ENCODE measurements at regions not wholly inside any gene's neighbourhood (a gene's known extent, or its start where the extent isn't known, plus 50 kb on each side); places are given as distances from the start of the nearest gene placed in this dataset.

GRCh38 chr14:86541972-86542371 lies 1012.0 kb downstream of the FLRT2 start:
- no peak for DNase-seq

GRCh38 chr14:86540636-86541247 lies 1010.8 kb downstream of the FLRT2 start:
- no peak for DNase-seq

GRCh38 chr14:86539361-86540070 lies 1009.6 kb downstream of the FLRT2 start:
- DNase-seq, result no peak

GRCh38 chr14:86533834-86534233 lies 1003.9 kb downstream of the FLRT2 start:
- no peak for DNase-seq

GRCh38 chr14:86532219-86532618 lies 1002.3 kb downstream of the FLRT2 start:
- no peak for DNase-seq

DNA sequence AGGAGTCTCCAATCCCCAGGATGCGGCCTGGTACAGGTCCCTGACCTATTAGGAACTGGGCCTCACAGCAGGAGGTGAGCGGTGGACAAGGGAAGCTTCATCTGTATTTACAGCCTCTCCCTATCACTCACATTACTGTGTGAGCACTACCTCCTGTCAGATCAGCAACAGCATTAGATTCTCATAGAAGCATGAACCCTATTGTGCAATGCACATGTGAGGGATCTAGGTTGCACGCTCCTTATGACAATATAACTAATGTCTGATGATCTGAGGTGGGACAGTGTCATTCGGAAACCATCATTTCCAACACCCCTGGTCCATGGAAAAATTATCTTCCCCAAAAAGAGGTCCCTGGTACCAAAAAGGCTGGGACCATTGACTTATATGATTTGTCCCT lies 1000.5 kb downstream of the FLRT2 start:
- DNase-seq, result no peak

DNA sequence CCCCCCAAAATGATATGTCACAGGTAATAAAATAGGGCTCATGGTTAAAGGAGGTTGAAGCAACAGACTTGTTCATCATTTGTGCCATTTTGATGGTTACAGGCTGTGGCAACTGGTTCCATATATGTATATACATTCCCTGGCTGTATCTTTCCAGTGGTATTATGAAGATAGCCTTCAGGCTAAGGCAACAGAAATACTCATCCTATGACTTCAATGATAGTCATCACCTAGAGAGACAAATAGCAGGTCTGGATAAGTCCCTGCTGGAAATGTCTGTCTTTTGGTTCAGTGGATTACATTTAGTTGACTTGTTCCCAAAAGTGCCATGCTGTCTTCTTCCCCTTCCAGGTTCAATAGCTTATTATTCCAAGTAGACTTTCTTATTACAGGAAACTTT lies 997.4 kb downstream of the FLRT2 start:
- no peak for DNase-seq

DNA sequence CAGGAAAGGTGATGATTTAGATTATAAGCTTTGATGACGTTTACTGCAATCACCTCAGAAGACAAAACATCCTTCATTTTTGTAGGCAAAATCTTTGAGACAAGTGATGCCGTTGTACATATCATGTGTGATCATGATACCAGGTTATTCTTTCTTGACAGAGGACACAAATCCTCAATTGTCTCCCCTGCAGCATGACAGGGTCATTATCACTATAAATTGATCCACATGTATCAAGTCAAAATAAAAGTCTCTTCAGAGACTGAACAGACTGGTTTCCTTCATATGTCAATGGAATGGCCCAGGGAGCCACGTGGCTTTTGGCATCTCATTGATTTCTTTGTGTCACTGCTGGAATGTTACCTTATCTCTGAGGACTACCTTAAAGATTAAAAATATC lies 995.7 kb downstream of the FLRT2 start:
- no peak for DNase-seq

GRCh38 chr14:86521843-86522242 lies 991.9 kb downstream of the FLRT2 start:
- DNase-seq, result no peak

DNA sequence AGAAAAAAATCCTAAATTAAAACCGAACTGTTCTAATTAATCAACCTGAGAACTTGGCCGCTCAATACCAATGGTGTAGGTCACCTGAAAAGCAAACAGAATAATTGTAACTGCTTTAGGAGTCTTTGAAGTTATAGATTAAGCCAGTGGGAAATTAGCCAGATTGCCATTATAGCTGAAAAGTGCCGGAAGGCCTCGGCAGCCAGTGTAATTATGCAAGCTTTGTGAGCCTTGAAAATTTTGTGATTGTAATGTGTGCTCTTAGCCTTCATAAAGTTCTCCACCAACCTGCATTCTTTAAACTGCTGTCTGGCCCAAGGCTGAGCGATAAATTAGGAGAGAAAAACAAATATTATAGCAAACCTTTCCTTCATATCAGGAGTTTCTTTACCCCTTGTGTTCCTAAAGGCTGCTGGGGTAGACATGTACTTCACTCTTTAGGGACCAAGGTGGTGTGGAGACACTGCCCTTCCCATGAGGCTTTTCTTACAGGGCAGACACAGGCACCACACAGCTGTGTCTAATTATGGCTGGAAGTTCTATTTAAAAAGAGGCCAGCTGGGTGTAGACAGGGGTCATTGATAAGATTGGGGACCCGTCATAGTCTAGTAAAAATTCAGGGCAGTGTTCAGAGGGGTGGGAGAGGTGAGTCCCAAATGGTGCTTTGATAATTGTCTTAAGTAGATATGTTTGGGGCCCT lies 991.2 kb downstream of the FLRT2 start:
- no peak for DNase-seq

- no peak for DNase-seq
Measured at GRCh38 chr14:86518298-86518697, 988.4 kb downstream of the FLRT2 start.

DNA sequence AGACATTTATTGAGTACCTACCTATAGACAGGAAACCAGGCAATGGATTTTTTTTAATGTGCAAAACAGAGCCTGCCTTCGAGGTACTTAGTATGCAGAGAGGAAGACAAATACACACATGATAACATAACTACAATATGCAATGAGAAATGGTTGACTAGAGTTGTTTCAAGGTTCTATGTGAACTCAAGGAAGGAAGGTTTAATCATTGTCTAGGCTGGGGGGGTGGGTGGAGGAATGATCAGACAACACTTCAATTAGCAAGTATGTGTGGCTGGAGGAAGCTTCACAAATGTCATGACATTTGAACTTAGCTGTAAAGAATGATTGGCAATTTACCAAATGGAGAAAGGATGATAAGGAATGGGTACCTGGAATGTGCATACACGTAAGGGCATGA lies 985.3 kb downstream of the FLRT2 start:
- no peak for DNase-seq

DNA sequence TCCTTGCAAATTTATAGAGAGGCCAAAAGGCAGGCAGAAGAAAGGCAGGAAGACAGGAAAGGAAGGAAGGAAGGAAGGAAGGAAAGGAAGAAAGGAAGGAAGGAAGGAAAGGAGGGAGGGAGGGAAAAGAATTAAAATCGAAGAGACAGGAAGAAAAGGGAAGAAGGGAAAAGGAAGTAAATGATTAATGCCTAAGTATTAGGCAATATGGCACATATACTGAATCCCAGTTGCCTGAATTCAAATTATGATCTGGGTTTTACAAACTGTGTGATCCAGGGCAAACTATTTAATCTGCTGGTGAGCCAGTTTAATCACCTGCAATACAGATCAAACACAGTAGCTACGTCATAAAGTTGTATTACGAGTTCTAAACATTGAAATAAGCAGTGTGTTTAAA lies 983.6 kb downstream of the FLRT2 start:
- no peak for DNase-seq

GRCh38 chr14:86513056-86513455 lies 983.1 kb downstream of the FLRT2 start:
- no peak for DNase-seq

- no peak for DNase-seq
Measured at GRCh38 chr14:86510491-86510890, 980.5 kb downstream of the FLRT2 start.

GRCh38 chr14:86505808-86506207 lies 975.9 kb downstream of the FLRT2 start:
- DNase-seq, result no peak

DNA sequence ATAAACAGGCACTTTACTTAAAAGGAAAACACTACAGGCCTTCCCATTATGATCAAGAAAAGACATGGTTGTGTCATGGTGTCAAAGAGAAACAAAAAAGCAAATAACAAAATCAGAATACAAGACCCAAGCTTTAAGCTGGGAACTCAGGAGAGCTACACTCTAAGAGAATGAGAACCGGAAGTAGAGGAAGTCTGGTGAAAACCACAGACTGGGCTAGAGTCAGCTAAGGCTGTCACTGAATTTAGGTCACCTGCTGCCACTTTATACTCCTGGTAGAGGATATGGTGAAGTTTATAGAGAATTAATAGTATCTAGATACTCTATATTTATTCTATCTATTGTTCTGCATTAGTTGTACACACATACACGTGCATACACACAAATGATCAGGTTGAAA lies 971.7 kb downstream of the FLRT2 start:
- DNase-seq, result no peak

GRCh38 chr14:86491743-86492142 lies 961.8 kb downstream of the FLRT2 start:
- no peak for DNase-seq

DNA sequence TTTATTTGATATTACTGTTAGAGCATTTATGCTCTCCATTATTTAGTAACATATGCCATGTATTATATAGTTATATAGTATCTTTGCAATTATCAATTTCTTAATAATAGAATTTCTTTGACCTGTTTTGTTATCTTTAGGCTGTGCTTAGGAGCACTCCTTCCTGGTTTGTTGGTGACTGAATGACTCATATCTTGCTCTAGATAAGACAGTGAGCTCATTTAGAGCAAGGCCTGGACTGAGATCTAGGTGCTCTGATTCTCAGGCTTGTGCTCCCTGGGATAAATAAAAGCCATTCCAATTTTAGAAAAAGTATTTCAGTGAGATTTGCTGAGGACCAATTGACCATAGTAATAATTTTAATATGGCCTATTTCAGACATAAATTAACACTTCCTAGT lies 951.2 kb downstream of the FLRT2 start:
- DNase-seq, result no peak

- DNase-seq, result no peak
Measured at GRCh38 chr14:86464341-86464740, 934.4 kb downstream of the FLRT2 start.

DNA sequence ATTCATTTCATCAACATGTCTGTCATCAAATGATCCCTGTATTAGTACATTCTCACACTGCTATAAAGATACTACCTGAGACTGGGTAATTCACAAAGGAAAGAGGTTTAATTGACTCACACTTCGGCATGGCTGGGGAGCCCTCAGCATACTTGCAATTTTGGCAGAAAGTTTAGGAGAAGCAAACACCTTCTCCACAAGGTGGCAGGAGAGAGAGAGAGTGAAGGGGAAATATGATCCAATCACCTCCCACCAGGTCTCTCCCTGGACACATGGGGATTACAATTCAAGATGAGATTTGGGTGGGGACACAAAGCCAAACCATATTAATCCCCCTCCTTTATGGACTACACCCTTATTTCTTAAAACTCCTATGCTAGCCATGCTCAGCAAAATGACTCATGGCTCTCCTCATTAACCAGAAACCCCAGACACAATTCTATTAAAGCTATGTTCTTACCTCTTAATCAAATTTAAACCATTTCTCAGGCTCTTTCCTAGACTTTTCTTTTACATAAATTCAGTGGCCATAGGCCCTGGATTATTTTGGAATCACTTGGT lies 932.3 kb downstream of the FLRT2 start:
- DNase-seq, result no peak

DNA sequence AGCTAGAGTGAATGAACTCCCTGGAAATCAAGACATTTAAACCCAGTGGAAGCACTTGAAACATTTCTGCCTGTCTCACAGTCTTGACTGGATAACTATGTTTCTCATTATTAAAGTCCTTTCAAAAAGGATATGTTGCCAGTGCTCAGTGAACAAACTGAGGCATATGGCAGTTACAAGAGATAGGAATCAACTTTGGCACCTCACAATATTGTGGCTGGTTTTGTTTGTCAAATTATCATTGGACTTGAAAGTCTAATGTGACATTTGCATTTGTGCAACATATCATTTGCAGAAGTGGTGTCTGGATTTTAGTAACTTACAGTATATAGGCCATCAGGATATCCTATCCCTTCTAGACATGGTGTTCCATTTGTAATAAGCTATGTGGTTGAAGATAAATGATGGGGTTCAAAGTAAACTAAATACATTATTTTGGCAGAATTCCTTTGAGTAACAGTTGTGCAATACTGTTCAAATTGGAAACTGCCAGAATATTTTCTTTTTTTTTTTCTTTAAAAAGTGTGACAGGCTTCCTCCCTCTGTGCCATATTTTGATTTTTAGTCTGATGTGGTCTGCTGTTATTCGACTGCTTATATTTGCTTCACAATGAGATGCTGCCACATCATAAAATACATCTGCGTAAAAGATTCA lies 927.7 kb downstream of the FLRT2 start:
- DNase-seq, result no peak

DNA sequence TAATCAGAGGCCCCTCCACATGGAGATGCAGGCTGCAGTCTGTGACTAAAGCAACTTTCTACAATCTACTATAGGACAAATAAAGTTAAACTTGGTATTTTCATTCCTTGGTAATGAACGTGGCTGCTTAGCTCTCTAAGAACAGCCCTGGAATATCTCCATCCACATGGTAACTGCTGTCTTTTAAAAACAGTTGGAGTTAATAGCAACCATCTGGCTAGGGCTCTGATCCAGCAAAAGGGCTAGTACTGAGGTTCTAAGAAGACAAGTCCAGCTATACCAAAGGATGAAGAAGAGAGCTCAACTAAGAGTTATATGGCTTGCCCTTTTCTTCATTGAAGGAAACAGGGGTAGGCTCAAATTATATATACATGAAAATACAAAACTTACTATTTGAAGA lies 920.1 kb downstream of the FLRT2 start:
- no peak for DNase-seq

DNA sequence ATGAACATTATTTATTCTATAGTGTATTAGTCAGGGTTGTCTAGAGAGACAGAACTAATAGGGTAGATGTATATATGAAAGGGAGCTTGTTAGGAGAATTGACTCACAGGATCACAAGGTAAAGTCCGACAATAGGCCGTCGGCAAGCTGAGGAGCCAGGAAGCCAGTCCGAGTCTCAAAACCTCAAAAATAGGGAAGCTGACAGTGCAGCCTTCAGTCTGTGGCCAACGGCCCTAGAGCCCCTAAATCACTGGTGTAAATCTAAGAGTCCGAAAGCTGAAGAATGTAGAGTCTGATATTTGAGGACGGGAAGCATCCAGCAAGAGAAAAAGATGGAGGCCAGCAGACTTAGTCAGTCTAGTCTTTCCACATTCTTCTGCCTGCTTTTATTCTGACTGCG lies 912.2 kb downstream of the FLRT2 start:
- no peak for DNase-seq

All from NK-92 treated with Interleukin-12 subunit alpha and Interleukin-12 subunit beta, amount 100 ng/mL, for 24 hours (cell line).